Skin epidermis (tissue), 12 donors: ENCODE measurements at regions not wholly inside any gene's neighbourhood (a gene's known extent, or its start where the extent isn't known, plus 50 kb on each side); places are given as distances from the start of the nearest gene placed in this dataset.
"Not testable (repeated sequence)": the region's sequence is repeated elsewhere in the genome, so short reads cannot be mapped to it uniquely, and the experiment has no call there.

ENCODE experiments used
- H3K27ac ChIP-seq, 21 experiments: fragments of 200-600 bp; sonication (generic) in 11 of 21; one replicate each; pipeline ENCODE4 v1.5.0; 2020; ENCODE audit warnings: mild to moderate bottlenecking in 3 of 21, inconsistent platforms in 2 of 21, moderate library complexity in 2 of 21
- H3K4me3 ChIP-seq, 7 experiments: fragments of 200-600 bp; sonication (generic) in 2 of 7; one replicate each; pipeline ENCODE4 v1.5.0; 2020; ENCODE audit warnings: inconsistent platforms in 2 of 7, mild to moderate bottlenecking in 2 of 7, moderate library complexity in 1 of 7

GRCh38 chr1:177746155-177746554, 223.7 kb downstream of the SEC16B start:
- no peak overlapping the region for H3K4me3 ChIP-seq
- no peak overlapping the region for H3K27ac ChIP-seq

- no peak overlapping the region for H3K4me3 ChIP-seq
- no peak overlapping the region for H3K27ac ChIP-seq
Observed at GRCh38 chr1:177744906-177745305, 225.0 kb downstream of the SEC16B start.

- H3K4me3 ChIP-seq, result no peak overlapping the region
- no peak overlapping the region for H3K27ac ChIP-seq
Observed at GRCh38 chr1:177741476-177741875, 228.4 kb downstream of the SEC16B start.

- Histone ChIP-seq H3K27ac (no peak overlapping the region), H3K4me3 (no peak overlapping the region)
Observed at GRCh38 chr1:177739780-177740179, 230.1 kb downstream of the SEC16B start.

- no peak overlapping the region for H3K4me3 ChIP-seq
- no peak overlapping the region for H3K27ac ChIP-seq
Observed at GRCh38 chr1:177737456-177737855, 232.4 kb downstream of the SEC16B start.

- Histone ChIP-seq H3K4me3 (no peak overlapping the region), H3K27ac (no peak overlapping the region)
Observed at GRCh38 chr1:177732178-177732577, 237.7 kb downstream of the SEC16B start.

GRCh38 chr1:177729646-177730045, 240.2 kb downstream of the SEC16B start:
- H3K4me3 ChIP-seq, result no peak overlapping the region
- no peak overlapping the region for H3K27ac ChIP-seq

GRCh38 chr1:177723533-177723932, 246.3 kb downstream of the SEC16B start:
- Histone ChIP-seq H3K4me3 (no peak overlapping the region), H3K27ac (no peak overlapping the region)

GRCh38 chr1:177710696-177711620, 258.9 kb downstream of the SEC16B start:
- Histone ChIP-seq H3K4me3 (no peak overlapping the region), H3K27ac (no peak overlapping the region)

- H3K27ac ChIP-seq, result no peak overlapping the region
- H3K4me3 ChIP-seq, result no peak overlapping the region
Observed at GRCh38 chr1:177708406-177708805, 261.5 kb downstream of the SEC16B start.

GRCh38 chr1:177706977-177707376, 262.9 kb downstream of the SEC16B start:
- Histone ChIP-seq H3K27ac (no peak overlapping the region), H3K4me3 (no peak overlapping the region)

GRCh38 chr1:177705839-177706238, 264.0 kb downstream of the SEC16B start:
- no peak overlapping the region for H3K4me3 ChIP-seq
- H3K27ac ChIP-seq, result no peak overlapping the region

GRCh38 chr1:177703888-177704446, 265.9 kb downstream of the SEC16B start:
- Histone ChIP-seq H3K4me3 (no peak overlapping the region), H3K27ac (no peak overlapping the region)

- Histone ChIP-seq H3K4me3 (no peak overlapping the region), H3K27ac (no peak overlapping the region)
Observed at GRCh38 chr1:177701654-177702353, 268.1 kb downstream of the SEC16B start.

GRCh38 chr1:177700856-177701255, 269.0 kb downstream of the SEC16B start:
- Histone ChIP-seq H3K27ac (no peak overlapping the region), H3K4me3 (no peak overlapping the region)

GRCh38 chr1:177690996-177691395, 278.9 kb downstream of the SEC16B start:
- H3K4me3 ChIP-seq, result no peak overlapping the region
- H3K27ac ChIP-seq, result no peak overlapping the region

GRCh38 chr1:177687544-177687943, 282.3 kb downstream of the SEC16B start:
- Histone ChIP-seq H3K4me3 (no peak overlapping the region), H3K27ac (no peak overlapping the region)

GRCh38 chr1:177686933-177687332, 282.9 kb downstream of the SEC16B start:
- H3K4me3 ChIP-seq, result no peak overlapping the region
- no peak overlapping the region for H3K27ac ChIP-seq

- H3K27ac ChIP-seq, result no peak overlapping the region
- H3K4me3 ChIP-seq, result no peak overlapping the region
Observed at GRCh38 chr1:177669161-177669560, 300.7 kb downstream of the SEC16B start.

GRCh38 chr1:177665935-177666334, 303.9 kb downstream of the SEC16B start:
- no peak overlapping the region for H3K4me3 ChIP-seq

GRCh38 chr1:177664742-177665141, 305.1 kb downstream of the SEC16B start:
- H3K4me3 ChIP-seq, H3K27ac ChIP-seq: not testable (repeated sequence)

More at GRCh38 chr1:177665935-177666334, 303.9 kb downstream of the SEC16B start:
- no peak overlapping the region for H3K27ac ChIP-seq
